Gastroesophageal sphincter (tissue), 3 donors: ENCODE measurements at regions not wholly inside any gene's neighbourhood (a gene's known extent, or its start where the extent isn't known, plus 50 kb on each side); places are given as distances from the start of the nearest gene placed in this dataset.

ENCODE experiments used
- EP300 ChIP-seq: sonication (generic); formaldehyde crosslinking; IDR thresholded peaks from one replicate; pipeline ENCODE4 v1.6.1; 2017; ENCODE audit warnings: antibody characterized with exemption, mild to moderate bottlenecking
- POLR2A ChIP-seq, 2 donors: fragments of 450-650 bp; IDR thresholded peaks; one replicate each; pipeline ENCODE4 v1.6.1; 2017; ENCODE audit warnings: antibody characterized with exemption in 2 of 2, mild to moderate bottlenecking in 2 of 2, moderate library complexity in 1 of 2
- POLR2AphosphoS5 ChIP-seq: sonication (generic); formaldehyde crosslinking; IDR thresholded peaks from one replicate; pipeline ENCODE4 v1.6.1; 2017; ENCODE audit warnings: antibody characterized with exemption
- TF ChIP-seq, protein P1 (sequence below), 4 experiments: fragments of 200-600 bp in 2 of 4; fragments of 450-650 bp in 2 of 4; sonication (generic) in 1 of 4; IDR thresholded peaks; one replicate each; pipeline ENCODE4 v1.5.1; 2017 to 2019; ENCODE audit warnings: antibody characterized with exemption in 4 of 4, mild to moderate bottlenecking in 2 of 4, moderate library complexity in 2 of 4

DNA sequence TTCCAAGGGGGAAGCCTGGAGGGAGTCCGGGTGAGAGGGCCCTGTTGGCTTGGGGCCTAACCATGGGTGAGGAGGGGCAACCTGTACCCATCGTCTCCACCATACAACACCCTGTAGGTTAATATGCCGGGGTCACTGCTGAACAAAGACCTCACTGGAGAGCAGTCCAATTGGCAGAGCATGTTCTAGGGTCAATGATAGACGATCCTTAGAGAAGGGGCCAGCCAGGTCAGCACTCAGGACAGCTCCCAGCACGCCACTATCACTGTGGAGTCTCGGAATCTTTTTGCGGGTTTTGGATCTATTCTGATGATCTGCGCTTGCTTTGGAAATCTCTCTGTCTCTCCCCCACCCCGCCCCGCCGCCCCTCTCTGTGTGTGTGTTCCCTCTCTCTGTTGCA lies 218.4 kb upstream of the MVB12B start:
- no peak for TF ChIP-seq POLR2A (IDR thresholded peaks at IDR 0.05)
- TF ChIP-seq, protein P1, sequence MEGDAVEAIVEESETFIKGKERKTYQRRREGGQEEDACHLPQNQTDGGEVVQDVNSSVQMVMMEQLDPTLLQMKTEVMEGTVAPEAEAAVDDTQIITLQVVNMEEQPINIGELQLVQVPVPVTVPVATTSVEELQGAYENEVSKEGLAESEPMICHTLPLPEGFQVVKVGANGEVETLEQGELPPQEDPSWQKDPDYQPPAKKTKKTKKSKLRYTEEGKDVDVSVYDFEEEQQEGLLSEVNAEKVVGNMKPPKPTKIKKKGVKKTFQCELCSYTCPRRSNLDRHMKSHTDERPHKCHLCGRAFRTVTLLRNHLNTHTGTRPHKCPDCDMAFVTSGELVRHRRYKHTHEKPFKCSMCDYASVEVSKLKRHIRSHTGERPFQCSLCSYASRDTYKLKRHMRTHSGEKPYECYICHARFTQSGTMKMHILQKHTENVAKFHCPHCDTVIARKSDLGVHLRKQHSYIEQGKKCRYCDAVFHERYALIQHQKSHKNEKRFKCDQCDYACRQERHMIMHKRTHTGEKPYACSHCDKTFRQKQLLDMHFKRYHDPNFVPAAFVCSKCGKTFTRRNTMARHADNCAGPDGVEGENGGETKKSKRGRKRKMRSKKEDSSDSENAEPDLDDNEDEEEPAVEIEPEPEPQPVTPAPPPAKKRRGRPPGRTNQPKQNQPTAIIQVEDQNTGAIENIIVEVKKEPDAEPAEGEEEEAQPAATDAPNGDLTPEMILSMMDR (IDR thresholded peaks at IDR 0.05) = no peak
- no peak for TF ChIP-seq EP300
- no peak for TF ChIP-seq POLR2AphosphoS5
